ENCODE measurements at regions not wholly inside any gene's neighbourhood (a gene's known extent, or its start where the extent isn't known, plus 50 kb on each side); places are given as distances from the start of the nearest gene placed in this dataset.
"Not testable (repeated sequence)": the region's sequence is repeated elsewhere in the genome, so short reads cannot be mapped to it uniquely, and the experiment has no call there.

- Histone ChIP-seq H3K4me3 (replicated peaks; ENCODE audit: low read depth, low read length) (no peak overlapping the region), H3K27me3 (replicated peaks; ENCODE audit: control insufficient read depth, insufficient read depth, low read length) (no peaks in the 10 kb centered on the region), H3K36me3 (ENCODE audit: control insufficient read depth, insufficient read depth, low read length) (no peaks in the 10 kb centered on the region; the same call in 1 of the 2 replicates)
- TF ChIP-seq CTCF (IDR thresholded peaks at IDR 0.05; ENCODE audit: insufficient read depth, low read length, poor library complexity, severe bottlenecking): no peak
- no peak for DNase-seq (ENCODE audit: extremely low read depth, insufficient read length)
Measured at GRCh38 chr13:73808318-73808717, 325.9 kb downstream of the KLF12 start.

- not testable (repeated sequence) for H3K4me3 ChIP-seq (replicated peaks; ENCODE audit: low read depth, low read length); DNase-seq (ENCODE audit: extremely low read depth, insufficient read length); H3K36me3 ChIP-seq (ENCODE audit: control insufficient read depth, insufficient read depth, low read length); H3K27me3 ChIP-seq (replicated peaks; ENCODE audit: control insufficient read depth, insufficient read depth, low read length)
Measured at GRCh38 chr13:73805326-73805958, 328.8 kb downstream of the KLF12 start.

- Histone ChIP-seq H3K36me3 (ENCODE audit: control insufficient read depth, insufficient read depth, low read length) (no peaks in the 10 kb centered on the region), H3K27me3 (replicated peaks; ENCODE audit: control insufficient read depth, insufficient read depth, low read length) (no peaks in the 10 kb centered on the region), H3K4me3 (replicated peaks; ENCODE audit: low read depth, low read length) (no peak overlapping the region)
- no peak for TF ChIP-seq CTCF (IDR thresholded peaks at IDR 0.05; ENCODE audit: insufficient read depth, low read length, poor library complexity, severe bottlenecking)
- no peak for DNase-seq (ENCODE audit: extremely low read depth, insufficient read length)
Measured at GRCh38 chr13:73803997-73804396, 330.2 kb downstream of the KLF12 start.

GRCh38 chr13:73800011-73800410 is 334.2 kb downstream of the KLF12 start:
- H3K36me3 ChIP-seq (ENCODE audit: control insufficient read depth, insufficient read depth, low read length): no peaks in the 10 kb centered on the region
- H3K27me3 ChIP-seq (replicated peaks; ENCODE audit: control insufficient read depth, insufficient read depth, low read length): no peaks in the 10 kb centered on the region
- no peak overlapping the region for H3K4me3 ChIP-seq (replicated peaks; ENCODE audit: low read depth, low read length)
- DNase-seq (ENCODE audit: extremely low read depth, insufficient read length): no peak
- no peak for TF ChIP-seq CTCF (IDR thresholded peaks at IDR 0.05; ENCODE audit: insufficient read depth, low read length, poor library complexity, severe bottlenecking)

GRCh38 chr13:73794755-73795154 is 339.4 kb downstream of the KLF12 start:
- Histone ChIP-seq H3K27me3 (replicated peaks; ENCODE audit: control insufficient read depth, insufficient read depth, low read length) (no peaks in the 10 kb centered on the region), H3K4me3 (replicated peaks; ENCODE audit: low read depth, low read length) (no peak overlapping the region), H3K36me3 (ENCODE audit: control insufficient read depth, insufficient read depth, low read length) (no peaks in the 10 kb centered on the region)
- TF ChIP-seq CTCF (IDR thresholded peaks at IDR 0.05; ENCODE audit: insufficient read depth, low read length, poor library complexity, severe bottlenecking): no peak
- no peak for DNase-seq (ENCODE audit: extremely low read depth, insufficient read length)

GRCh38 chr13:73793361-73793760 is 340.8 kb downstream of the KLF12 start:
- TF ChIP-seq CTCF (IDR thresholded peaks at IDR 0.05; ENCODE audit: insufficient read depth, low read length, poor library complexity, severe bottlenecking): no peak
- H3K4me3 ChIP-seq (replicated peaks; ENCODE audit: low read depth, low read length): no peak overlapping the region
- DNase-seq (ENCODE audit: extremely low read depth, insufficient read length): no peak
- no peaks in the 10 kb centered on the region for H3K36me3 ChIP-seq (ENCODE audit: control insufficient read depth, insufficient read depth, low read length)
- H3K27me3 ChIP-seq (replicated peaks; ENCODE audit: control insufficient read depth, insufficient read depth, low read length): no peaks in the 10 kb centered on the region
